Small intestine (tissue), 7 donors: ENCODE measurements at regions not wholly inside any gene's neighbourhood (a gene's known extent, or its start where the extent isn't known, plus 50 kb on each side); places are given as distances from the start of the nearest gene placed in this dataset.
"Not testable (repeated sequence)": the region's sequence is repeated elsewhere in the genome, so short reads cannot be mapped to it uniquely, and the experiment has no call there.

ENCODE experiments used
- DNase-seq, 2 donors: peaks; one replicate each; pipeline versions ENCODE4 v3.0.0 to v3.0.0-alpha.2; 2013
- FAIRE-seq: peaks from 2 replicates; lab custom pipeline; 2012; peaks lifted over from hg19 to GRCh38; lab: Jason Lieb, UNC
- H3K27ac ChIP-seq, 3 donors: one replicate each; pipeline ENCODE4 v1.5.1; 2013; ENCODE audit warnings: low read length in 2 of 3, mild to moderate bottlenecking in 2 of 3, control low read depth in 1 of 3, inconsistent platforms in 1 of 3, low read depth in 1 of 3, moderate library complexity in 1 of 3
- H3K27me3 ChIP-seq, 3 donors: one replicate each; pipeline ENCODE4 v1.6.1; 2013; ENCODE audit warnings: low read length in 3 of 3, inconsistent platforms in 1 of 3; ENCODE audit not compliant: control insufficient read depth in 3 of 3, insufficient read depth in 3 of 3
- H3K36me3 ChIP-seq, 3 donors: one replicate each; pipeline ENCODE4 v1.6.1; 2013; ENCODE audit warnings: low read length in 3 of 3, inconsistent platforms in 1 of 3, low read depth in 1 of 3, mild to moderate bottlenecking in 1 of 3, moderate library complexity in 1 of 3; ENCODE audit not compliant: control insufficient read depth in 3 of 3, insufficient read depth in 2 of 3
- H3K4me1 ChIP-seq, 3 donors: one replicate each; pipeline ENCODE4 v1.6.1; 2013; ENCODE audit warnings: low read length in 2 of 3, inconsistent platforms in 1 of 3, low read depth in 1 of 3, mild to moderate bottlenecking in 1 of 3, moderate library complexity in 1 of 3; ENCODE audit not compliant: control insufficient read depth in 3 of 3, insufficient read depth in 2 of 3
- H3K4me3 ChIP-seq, 3 donors: one replicate each; pipeline ENCODE4 v1.5.1; 2013; ENCODE audit warnings: low read length in 3 of 3, control low read depth in 1 of 3, inconsistent platforms in 1 of 3, low read depth in 1 of 3, mild to moderate bottlenecking in 1 of 3, moderate library complexity in 1 of 3
- H3K9me3 ChIP-seq, 2 donors: one replicate each; pipeline ENCODE4 v1.6.1; 2013; ENCODE audit warnings: low read depth in 1 of 2, low read length in 1 of 2; ENCODE audit not compliant: control insufficient read depth in 2 of 2, insufficient read depth in 1 of 2
- WGBS, 3 donors: extraction: QIAGEN DNeasy Blood & Tissue Kit; methylation state at CpG; one replicate each; pipeline ENCODE4 v1.1.7; 2013; 5-methylcytosine and 5-hydroxymethylcytosine counted together
- donor health status: healthy with polysubstance abuse.
- donor health status: control.
- donor health status: control.
- donor health status: Bipolar disorder and iron deficiency.
- donor health status: healthy.

- not testable (repeated sequence) for FAIRE-seq, H3K27me3 ChIP-seq
- peaks cover 0 to 13% of the 10 kb centered on the region in 2 donors for H3K9me3 ChIP-seq
These were observed 61.4 kb upstream of the ZNF98 start for GRCh38 chr19:22483514-22483913.

GRCh38 chr19:22472180-22472637 is 50.1 kb upstream of the ZNF98 start:
- no peaks in the 10 kb centered on the region for H3K4me1 ChIP-seq
- FAIRE-seq = no peak
- peaks cover 4 to 16% of the 10 kb centered on the region in 2 donors for H3K9me3 ChIP-seq

More at GRCh38 chr19:22483514-22483913, 61.4 kb upstream of the ZNF98 start:
- H3K4me3 ChIP-seq, H3K4me1 ChIP-seq, H3K36me3 ChIP-seq, H3K27ac ChIP-seq, DNase-seq: not testable (repeated sequence)
- WGBS, 3 donors = 78 to 84% (median 82%) methylated on average over 7 of the region's 7 CpGs

More at GRCh38 chr19:22472180-22472637, 50.1 kb upstream of the ZNF98 start:
- Histone ChIP-seq H3K4me3 (no peak overlapping the region), H3K27ac (no peak overlapping the region), H3K36me3 (no peaks in the 10 kb centered on the region), H3K27me3 (no peaks in the 10 kb centered on the region)
- no peak for DNase-seq
- WGBS, 3 donors = 87 to 91% (median 88%) methylated on average over 2 of the region's 2 CpGs
